ENCODE measurements at regions not wholly inside any gene's neighbourhood (a gene's known extent, or its start where the extent isn't known, plus 50 kb on each side); places are given as distances from the start of the nearest gene placed in this dataset.

GRCh38 chr1:5525597-5526384 lies 466.4 kb downstream of the NPHP4 start:
- no peak for DNase-seq (ENCODE audit: low read depth)

- DNase-seq (ENCODE audit: low read depth): no peak
Observed at GRCh38 chr1:5522531-5523145, 469.6 kb downstream of the NPHP4 start.

GRCh38 chr1:5519366-5520135 lies 472.7 kb downstream of the NPHP4 start:
- DNase-seq (ENCODE audit: low read depth): no peak

DNA sequence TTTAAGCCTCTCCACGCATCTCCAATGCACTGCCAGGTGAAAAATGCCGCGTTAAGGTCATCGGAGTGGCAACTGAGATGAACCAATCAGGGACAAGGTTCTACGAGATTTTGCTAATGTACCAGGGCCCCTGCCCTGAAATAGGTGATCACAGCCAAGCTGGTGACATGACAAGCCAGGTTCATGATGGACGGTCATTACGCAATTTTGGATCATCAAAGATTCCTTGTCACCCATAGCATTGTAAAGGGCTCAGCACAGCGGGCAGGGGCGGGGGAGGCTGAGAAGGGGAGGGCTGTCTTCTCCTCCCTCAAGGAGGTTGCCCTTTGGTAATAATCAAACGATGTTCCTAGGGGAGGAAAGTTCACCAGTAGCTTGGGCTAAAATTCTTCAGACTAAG lies 475.5 kb downstream of the NPHP4 start:
- no peak for DNase-seq (ENCODE audit: low read depth)

- no peak for DNase-seq (ENCODE audit: low read depth)
Observed at GRCh38 chr1:5515501-5515900, 476.7 kb downstream of the NPHP4 start.

- DNase-seq (ENCODE audit: low read depth): peak; percentile 32
Observed at GRCh38 chr1:5514527-5515183, 477.6 kb downstream of the NPHP4 start.

DNA sequence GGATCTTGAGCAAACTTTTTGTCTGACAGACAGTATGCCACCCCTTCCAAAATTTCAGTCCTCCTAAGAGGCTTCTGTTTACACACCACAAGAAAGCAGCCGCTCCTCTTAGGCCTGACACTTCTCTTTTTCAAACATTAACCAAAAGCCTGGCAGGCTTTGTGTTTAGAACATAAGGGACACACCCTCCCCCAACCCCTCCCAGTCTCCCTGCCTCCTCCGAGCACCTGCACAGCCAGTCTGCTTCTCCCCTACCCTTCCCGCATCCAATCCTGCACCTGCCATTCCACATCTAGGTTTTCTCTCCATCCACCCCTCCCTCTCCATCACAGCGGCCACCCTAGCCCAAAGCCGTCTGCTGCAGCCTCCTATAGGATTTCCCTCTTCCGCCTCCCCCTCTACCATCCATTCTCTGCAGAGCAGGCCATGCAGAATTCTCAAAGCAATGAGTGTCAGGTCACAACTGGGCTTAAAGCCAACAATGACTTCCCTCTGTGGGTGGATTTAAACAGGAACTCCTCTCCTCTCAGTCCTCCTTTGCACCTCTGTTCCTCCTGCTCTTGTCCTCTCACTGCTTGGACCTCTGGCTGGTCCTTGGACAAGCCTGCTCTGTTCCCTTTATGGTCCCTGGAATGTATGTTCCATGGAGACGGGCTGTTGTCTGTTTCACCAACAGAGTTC lies 478.2 kb downstream of the NPHP4 start:
- DNase-seq (ENCODE audit: low read depth): no peak

DNA sequence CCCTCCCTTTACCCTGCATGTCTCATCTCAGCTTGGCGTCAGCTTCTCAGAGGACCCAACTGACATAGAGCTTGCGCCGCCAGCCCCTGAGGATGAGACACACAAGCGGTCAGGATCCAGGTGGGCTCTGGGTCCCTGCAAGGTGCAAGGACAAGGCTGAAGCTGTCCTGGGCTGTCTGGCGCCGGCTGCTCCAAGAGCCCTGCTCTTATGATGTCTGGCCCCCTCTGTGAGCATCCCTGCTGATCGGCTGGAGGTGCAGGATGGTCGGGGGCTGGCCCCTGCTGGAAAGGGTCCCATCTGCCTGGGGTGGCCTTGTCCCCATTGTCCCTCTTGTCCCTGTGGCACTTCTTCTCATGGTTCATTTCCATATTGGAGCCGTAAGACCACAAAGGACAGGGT lies 479.0 kb downstream of the NPHP4 start:
- DNase-seq (ENCODE audit: low read depth): no peak

DNA sequence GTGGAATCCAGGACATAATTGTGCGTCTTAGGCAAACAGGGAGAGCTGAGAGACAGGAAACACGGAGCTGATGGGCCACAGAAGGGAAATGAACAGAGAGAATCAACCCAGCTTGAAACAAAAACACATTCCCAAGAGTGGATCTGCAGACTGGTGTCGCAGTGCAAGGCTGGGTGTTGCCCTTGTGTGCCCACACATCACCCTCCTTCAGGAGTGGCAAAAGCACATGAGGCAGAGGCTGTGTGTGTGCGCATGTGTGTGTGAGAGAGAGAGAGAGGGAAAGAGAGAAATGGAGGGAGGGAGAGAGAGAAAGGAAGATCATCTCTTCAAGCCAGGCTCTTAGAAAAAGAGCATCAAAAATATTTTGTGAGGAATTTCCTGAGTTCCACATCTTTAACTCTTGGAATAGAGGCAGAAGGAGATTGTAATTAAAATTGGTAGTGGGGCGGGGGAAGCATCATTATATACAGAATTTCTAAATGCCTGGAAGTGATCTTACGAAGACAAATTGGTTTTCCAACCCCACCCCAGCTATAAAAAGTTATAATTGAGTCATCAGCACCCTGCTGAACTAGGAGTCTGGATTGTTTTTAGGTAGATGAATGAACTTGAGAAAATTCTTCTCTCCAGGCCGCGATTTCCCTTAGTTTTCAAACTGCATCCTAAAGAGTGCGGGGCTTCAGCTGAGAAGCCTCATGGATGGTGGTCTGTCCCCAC lies 480.7 kb downstream of the NPHP4 start:
- no peak for DNase-seq (ENCODE audit: low read depth)

- peak; percentile 21 for DNase-seq (ENCODE audit: low read depth)
Observed at GRCh38 chr1:5509664-5510452, 482.4 kb downstream of the NPHP4 start.

DNA sequence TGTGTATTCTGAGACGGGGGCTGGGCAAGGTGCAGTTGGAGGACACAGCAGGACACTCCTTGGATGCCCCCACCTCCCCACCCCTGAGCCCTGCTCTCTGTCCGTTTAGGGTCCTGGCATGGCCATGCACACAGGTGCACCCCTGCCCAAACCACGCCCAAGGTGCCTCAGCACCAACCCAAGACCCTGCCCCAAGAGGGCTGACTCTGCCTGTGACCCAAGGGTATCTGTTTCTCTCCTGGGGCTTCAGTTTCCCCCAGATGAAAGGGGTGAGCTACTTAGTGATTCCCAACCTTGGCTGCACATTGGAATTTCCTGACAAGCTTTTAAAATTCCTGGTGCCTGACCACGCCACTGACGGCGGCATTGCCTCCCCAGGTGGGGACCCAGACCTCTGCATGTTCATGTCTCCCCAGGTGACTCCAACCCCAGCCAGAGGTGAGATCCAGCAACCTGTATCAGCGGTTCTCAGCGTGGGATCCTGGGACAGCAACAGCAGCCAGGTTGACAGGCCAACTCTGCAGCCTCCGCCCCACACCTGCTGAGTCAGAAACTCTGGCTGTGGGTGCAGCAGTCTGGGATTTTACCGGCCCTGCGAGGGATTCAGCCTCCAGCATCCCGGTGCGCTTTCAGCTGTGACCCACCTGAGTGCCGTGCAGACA lies 483.4 kb downstream of the NPHP4 start:
- no peak for DNase-seq (ENCODE audit: low read depth)

DNA sequence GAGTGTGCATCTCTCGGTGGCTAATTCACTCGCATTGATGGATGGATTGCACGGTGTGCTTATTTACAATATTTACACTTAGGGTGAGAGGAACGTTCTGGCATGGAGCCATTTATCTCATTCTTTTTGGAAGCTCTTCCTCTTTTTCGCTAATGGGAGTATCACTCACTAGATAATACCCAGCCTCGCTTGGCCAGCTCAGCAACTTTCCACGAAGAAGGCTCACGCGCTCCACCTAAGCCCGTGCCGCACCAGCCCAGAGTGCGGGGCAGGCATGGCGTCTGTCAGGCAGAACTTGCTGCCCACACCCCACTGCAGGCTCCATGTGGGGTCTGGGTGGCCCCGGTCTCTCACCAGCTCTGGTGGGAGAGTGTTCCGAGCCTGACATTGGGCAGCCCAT lies 484.9 kb downstream of the NPHP4 start:
- no peak for DNase-seq (ENCODE audit: low read depth)

GRCh38 chr1:5506634-5507033 lies 485.6 kb downstream of the NPHP4 start:
- DNase-seq (ENCODE audit: low read depth): no peak

DNA sequence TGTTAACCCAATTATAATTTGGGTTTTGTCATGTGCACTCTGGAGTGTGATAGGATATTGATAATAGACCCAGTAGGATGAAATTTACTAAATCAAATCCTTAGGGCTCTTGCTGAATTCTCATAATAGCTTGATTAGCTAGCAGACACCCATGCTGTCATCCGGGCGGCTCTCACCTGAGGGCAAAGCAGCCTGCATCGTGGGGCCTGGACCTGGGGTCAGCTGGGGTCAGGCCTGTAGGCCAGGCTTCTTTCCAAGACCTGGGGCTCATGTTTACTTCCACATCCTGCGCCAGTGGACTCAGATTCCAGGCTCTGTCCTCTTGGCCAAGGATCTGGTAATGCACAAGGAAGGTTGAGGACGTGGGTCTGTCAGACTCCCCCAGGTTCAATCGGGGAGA lies 486.3 kb downstream of the NPHP4 start:
- DNase-seq (ENCODE audit: low read depth): no peak

DNA sequence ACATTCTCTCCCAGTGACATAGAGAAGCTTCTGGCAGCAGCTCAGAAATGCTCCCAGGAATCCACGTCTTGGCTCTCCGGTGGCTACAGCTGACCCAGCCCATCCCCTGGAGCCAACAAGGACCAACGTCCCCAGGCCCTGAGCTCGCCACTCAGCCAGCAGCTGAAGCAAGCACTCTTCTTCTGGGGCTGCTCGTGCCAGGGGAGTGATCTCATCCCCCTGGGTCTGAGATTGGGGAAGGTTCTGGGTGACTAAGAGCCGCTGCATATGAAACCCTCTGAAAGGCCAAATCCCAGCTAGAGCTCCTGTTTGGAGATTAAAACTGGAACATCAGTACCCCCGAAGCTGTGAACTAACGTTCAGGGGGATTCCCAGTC lies 487.9 kb downstream of the NPHP4 start:
- no peak for DNase-seq (ENCODE audit: low read depth)

DNA sequence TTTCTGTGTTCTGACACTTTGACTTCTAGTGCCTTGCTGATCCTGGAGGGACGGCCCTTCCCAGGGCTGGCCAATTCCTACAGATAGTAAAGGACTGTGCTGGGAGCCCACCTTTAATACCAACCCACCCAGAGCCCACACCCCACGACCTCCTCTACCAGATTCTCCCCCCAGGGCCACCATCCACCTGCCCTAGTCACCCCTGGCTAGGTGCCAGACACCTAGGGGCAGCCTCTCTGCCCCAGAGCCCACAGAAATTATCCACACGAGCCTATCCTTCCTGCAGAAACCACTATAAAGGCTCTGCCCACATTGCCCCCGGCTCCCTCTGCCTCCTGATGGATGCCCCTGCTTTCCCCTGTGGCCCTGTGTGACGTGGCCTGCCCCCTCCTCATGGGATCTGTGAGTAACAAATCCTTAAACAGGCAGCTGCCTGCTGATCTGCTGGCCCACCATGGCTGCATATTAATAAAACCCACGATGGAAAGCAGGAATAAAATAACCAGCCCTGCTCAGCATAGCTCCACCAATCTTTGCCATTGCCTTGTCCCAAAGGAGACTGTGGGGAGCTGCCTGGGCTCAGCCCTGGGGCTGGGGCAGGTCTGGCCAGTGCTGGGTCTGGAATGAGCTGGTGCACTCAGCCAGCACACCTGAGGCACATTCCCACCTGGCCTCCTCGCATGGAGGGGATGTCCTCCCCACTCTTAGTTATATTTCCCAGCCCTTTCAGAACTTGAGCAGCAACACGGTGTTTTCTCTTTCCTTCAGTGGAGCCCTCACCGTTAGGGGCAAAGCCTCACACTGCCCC lies 488.5 kb downstream of the NPHP4 start:
- no peak for DNase-seq (ENCODE audit: low read depth)

DNA sequence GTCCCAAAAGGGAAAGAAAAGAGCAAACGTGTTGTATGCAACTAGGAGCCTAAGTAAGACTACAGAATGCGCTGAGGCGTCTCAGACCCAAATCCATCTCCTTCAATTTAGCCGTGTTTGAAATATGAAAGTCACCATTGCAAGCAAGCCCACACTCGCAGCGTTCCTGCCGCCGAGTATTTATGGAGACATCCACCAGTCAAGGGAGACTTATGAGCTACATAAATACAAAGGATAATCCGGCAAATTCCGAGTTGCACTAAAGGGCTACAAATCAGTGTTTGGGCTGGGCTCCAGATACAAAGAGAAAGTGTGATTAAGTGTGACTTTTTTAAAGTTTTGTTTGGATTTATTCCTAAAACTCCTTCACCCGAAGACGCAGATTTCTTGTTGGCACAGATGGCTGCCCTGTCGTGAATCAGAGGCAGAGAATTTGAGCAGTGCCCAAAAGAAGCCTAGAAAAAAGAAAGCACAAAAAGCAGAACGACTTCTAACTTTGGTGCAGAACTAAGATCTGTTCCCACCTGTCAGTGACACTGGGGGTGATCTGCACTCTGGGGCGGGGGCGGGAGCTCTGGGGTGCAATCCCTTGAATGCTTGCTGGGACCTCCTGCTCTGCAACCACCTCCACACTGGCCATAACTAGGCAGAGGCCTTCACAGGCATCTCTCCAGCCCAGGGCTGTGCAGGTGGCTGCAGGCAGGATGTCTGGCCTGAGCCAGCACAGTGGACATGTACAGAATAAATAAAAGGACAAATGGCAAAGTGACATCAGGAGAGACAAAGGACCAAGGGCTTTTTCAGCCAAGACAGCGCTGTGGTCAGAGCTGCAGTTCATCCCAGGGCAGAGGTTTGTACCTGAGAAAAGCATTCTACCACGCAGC lies 489.7 kb downstream of the NPHP4 start:
- DNase-seq (ENCODE audit: low read depth): no peak

Measured in Daoy (cell line).